ENCODE measurements at regions not wholly inside any gene's neighbourhood (a gene's known extent, or its start where the extent isn't known, plus 50 kb on each side); places are given as distances from the start of the nearest gene placed in this dataset.

GRCh38 chrX:455199-455598, 68.5 kb upstream of the PPP2R3B start:
- ATAC-seq (no peak), DNase-seq (no peak)
- H3K27me3 ChIP-seq (ENCODE audit: low read depth) = no peaks in the 10 kb centered on the region
- TF ChIP-seq, protein P1, sequence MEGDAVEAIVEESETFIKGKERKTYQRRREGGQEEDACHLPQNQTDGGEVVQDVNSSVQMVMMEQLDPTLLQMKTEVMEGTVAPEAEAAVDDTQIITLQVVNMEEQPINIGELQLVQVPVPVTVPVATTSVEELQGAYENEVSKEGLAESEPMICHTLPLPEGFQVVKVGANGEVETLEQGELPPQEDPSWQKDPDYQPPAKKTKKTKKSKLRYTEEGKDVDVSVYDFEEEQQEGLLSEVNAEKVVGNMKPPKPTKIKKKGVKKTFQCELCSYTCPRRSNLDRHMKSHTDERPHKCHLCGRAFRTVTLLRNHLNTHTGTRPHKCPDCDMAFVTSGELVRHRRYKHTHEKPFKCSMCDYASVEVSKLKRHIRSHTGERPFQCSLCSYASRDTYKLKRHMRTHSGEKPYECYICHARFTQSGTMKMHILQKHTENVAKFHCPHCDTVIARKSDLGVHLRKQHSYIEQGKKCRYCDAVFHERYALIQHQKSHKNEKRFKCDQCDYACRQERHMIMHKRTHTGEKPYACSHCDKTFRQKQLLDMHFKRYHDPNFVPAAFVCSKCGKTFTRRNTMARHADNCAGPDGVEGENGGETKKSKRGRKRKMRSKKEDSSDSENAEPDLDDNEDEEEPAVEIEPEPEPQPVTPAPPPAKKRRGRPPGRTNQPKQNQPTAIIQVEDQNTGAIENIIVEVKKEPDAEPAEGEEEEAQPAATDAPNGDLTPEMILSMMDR (IDR thresholded peaks at IDR 0.05) = no peak
- no peak overlapping the region for H3K4me3 ChIP-seq
- no peaks in the 10 kb centered on the region for H3K4me1 ChIP-seq
- H3K27ac ChIP-seq = no peak overlapping the region
- intact Hi-C loops (cut with DNase I) = no loop called here
- no peaks in the 10 kb centered on the region for H3K36me3 ChIP-seq
- H3K9me3 ChIP-seq = no peaks in the 10 kb centered on the region

GRCh38 chrX:455673-456072, 69.0 kb upstream of the PPP2R3B start:
- Histone ChIP-seq H3K9me3 (no peaks in the 10 kb centered on the region), H3K36me3 (no peaks in the 10 kb centered on the region), H3K27ac (no peak overlapping the region), H3K4me1 (no peaks in the 10 kb centered on the region), H3K27me3 (ENCODE audit: low read depth) (no peaks in the 10 kb centered on the region), H3K4me3 (no peak overlapping the region)
- ATAC-seq = no peak
- peak; percentile 20 for DNase-seq
- intact Hi-C loops (cut with DNase I) = no loop called here
- TF ChIP-seq, protein P1 (IDR thresholded peaks at IDR 0.05) = no peak

- intact Hi-C loops (cut with DNase I) = no loop called here
- TF ChIP-seq, protein P1 (IDR thresholded peaks at IDR 0.05) = no peak
- ATAC-seq (no peak), DNase-seq (no peak)
- Histone ChIP-seq H3K4me1 (no peaks in the 10 kb centered on the region), H3K27ac (no peak overlapping the region), H3K36me3 (no peaks in the 10 kb centered on the region), H3K27me3 (ENCODE audit: low read depth) (no peaks in the 10 kb centered on the region), H3K4me3 (no peak overlapping the region), H3K9me3 (no peaks in the 10 kb centered on the region)
Measured at GRCh38 chrX:456146-456545, 69.4 kb upstream of the PPP2R3B start.

DNA sequence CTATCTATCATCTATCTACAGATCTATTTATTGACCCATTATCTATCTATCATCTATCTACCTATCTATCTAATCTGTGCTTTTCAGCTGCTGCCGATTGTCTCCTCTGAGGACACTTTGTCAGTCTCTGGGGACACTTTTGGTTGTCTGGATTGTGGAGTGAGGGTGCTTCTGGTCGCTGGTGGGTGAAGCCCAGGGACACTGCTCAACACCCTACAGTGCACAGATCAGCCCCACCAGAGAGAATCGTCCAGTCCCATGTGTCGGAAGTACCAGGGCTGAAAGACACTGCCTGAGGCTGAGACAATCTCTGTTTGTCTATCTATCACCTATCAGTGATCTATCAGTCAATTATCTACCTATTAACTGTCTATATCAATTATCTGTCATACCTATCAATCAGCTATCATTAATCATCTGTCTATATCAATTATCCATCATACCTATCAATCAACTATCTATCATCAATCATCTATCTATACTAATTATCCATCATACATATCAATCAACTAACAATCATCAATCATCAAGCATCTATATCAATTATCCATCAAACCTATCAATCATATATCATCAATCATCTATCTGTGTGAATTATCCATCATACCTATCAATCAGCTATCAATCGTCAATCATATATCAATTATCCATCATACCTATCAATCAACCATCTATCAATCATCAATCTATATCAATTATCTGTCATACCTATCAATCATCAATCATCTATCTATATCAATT, 70.0 kb upstream of the PPP2R3B start:
- TF ChIP-seq, protein P1 (IDR thresholded peaks at IDR 0.05) = no peak
- no peaks in the 10 kb centered on the region for H3K36me3 ChIP-seq
- H3K27ac ChIP-seq = no peak overlapping the region
- H3K4me3 ChIP-seq = no peak overlapping the region
- no peaks in the 10 kb centered on the region for H3K4me1 ChIP-seq
- no peaks in the 10 kb centered on the region for H3K27me3 ChIP-seq (ENCODE audit: low read depth)
- ATAC-seq (no peak), DNase-seq (no peak)
- H3K9me3 ChIP-seq = no peaks in the 10 kb centered on the region
- intact Hi-C loops (cut with DNase I) = no loop called here

GRCh38 chrX:457292-457679, 70.6 kb upstream of the PPP2R3B start:
- H3K27ac ChIP-seq = no peak overlapping the region
- H3K9me3 ChIP-seq = no peaks in the 10 kb centered on the region
- no peaks in the 10 kb centered on the region for H3K4me1 ChIP-seq
- DNase-seq (no peak), ATAC-seq (no peak)
- intact Hi-C loops (cut with DNase I) = no loop called here
- H3K27me3 ChIP-seq (ENCODE audit: low read depth) = no peaks in the 10 kb centered on the region
- H3K36me3 ChIP-seq = no peaks in the 10 kb centered on the region
- H3K4me3 ChIP-seq = no peak overlapping the region
- TF ChIP-seq, protein P1 (IDR thresholded peaks at IDR 0.05) = no peak
